IPS-20b (cell line): ENCODE measurements at regions not wholly inside any gene's neighbourhood (a gene's known extent, or its start where the extent isn't known, plus 50 kb on each side); places are given as distances from the start of the nearest gene placed in this dataset.

Source experiments
- H3K27ac ChIP-seq: one replicate; pipeline ENCODE4 v1.5.1; 2013; ENCODE audit warnings: low read length
- H3K27me3 ChIP-seq: 2 replicates; pipeline ENCODE4 v1.6.1; 2013; ENCODE audit warnings: mild to moderate bottlenecking, low read length, inconsistent platforms; ENCODE audit not compliant: insufficient read depth
- H3K36me3 ChIP-seq: 2 replicates; pipeline ENCODE4 v1.6.1; 2013; ENCODE audit warnings: low read depth, mild to moderate bottlenecking, inconsistent platforms, low read length, moderate library complexity; ENCODE audit not compliant: insufficient read depth
- H3K4me1 ChIP-seq: 2 replicates; pipeline ENCODE4 v1.6.1; 2013; ENCODE audit warnings: mild to moderate bottlenecking, control low read depth, inconsistent platforms, low read length, moderate library complexity; ENCODE audit not compliant: insufficient read depth
- H3K4me3 ChIP-seq: 2 replicates; pipeline ENCODE4 v1.5.1; 2013; ENCODE audit warnings: mild to moderate bottlenecking, low read length, inconsistent platforms
- H3K9ac ChIP-seq: 2 replicates; pipeline ENCODE4 v1.6.1; 2013; ENCODE audit warnings: low read depth, mild to moderate bottlenecking, inconsistent platforms, low read length, moderate library complexity
- H3K9me3 ChIP-seq: 2 replicates; pipeline ENCODE4 v1.6.1; 2013; ENCODE audit warnings: mild to moderate bottlenecking, low read depth, low read length, inconsistent platforms; ENCODE audit not compliant: insufficient read depth

GRCh38 chr13:21228738-21229137, 52.3 kb downstream of the MRPL57 start:
- Histone ChIP-seq H3K9me3 (no peaks in the 10 kb centered on the region), H3K36me3 (no peaks in the 10 kb centered on the region), H3K27ac (no peak overlapping the region), H3K9ac (no peak overlapping the region), H3K4me3 (no peak overlapping the region), H3K4me1 (no peaks in the 10 kb centered on the region), H3K27me3 (no peaks in the 10 kb centered on the region)

- Histone ChIP-seq H3K4me3 (no peak overlapping the region), H3K27me3 (no peaks in the 10 kb centered on the region), H3K27ac (no peak overlapping the region), H3K4me1 (no peaks in the 10 kb centered on the region), H3K9ac (no peak overlapping the region), H3K9me3 (no peaks in the 10 kb centered on the region), H3K36me3 (no peaks in the 10 kb centered on the region)
These were observed 53.0 kb downstream of the MRPL57 start for GRCh38 chr13:21229241-21230024.

GRCh38 chr13:21230516-21230915, 54.1 kb downstream of the MRPL57 start:
- Histone ChIP-seq H3K4me1 (no peaks in the 10 kb centered on the region), H3K27ac (no peak overlapping the region)

GRCh38 chr13:21231426-21231940, 55.0 kb downstream of the MRPL57 start:
- Histone ChIP-seq H3K9ac (no peak overlapping the region), H3K27ac (no peak overlapping the region), H3K4me1 (no peaks in the 10 kb centered on the region), H3K9me3 (no peaks in the 10 kb centered on the region), H3K36me3 (no peaks in the 10 kb centered on the region), H3K4me3 (no peak overlapping the region), H3K27me3 (no peaks in the 10 kb centered on the region)

More at GRCh38 chr13:21230516-21230915, 54.1 kb downstream of the MRPL57 start:
- Histone ChIP-seq H3K4me3 (no peak overlapping the region), H3K27me3 (no peaks in the 10 kb centered on the region), H3K9me3 (no peaks in the 10 kb centered on the region), H3K9ac (no peak overlapping the region), H3K36me3 (no peaks in the 10 kb centered on the region)

- Histone ChIP-seq H3K4me3 (no peak overlapping the region), H3K27ac (no peak overlapping the region), H3K27me3 (no peaks in the 10 kb centered on the region), H3K9me3 (no peaks in the 10 kb centered on the region), H3K4me1 (no peaks in the 10 kb centered on the region), H3K36me3 (no peaks in the 10 kb centered on the region), H3K9ac (no peak overlapping the region)
These were observed 55.7 kb downstream of the MRPL57 start for GRCh38 chr13:21232196-21232595.

- H3K4me3 ChIP-seq: no peak overlapping the region
- H3K27me3 ChIP-seq: no peaks in the 10 kb centered on the region
- H3K9ac ChIP-seq: no peak overlapping the region
- no peaks in the 10 kb centered on the region for H3K4me1 ChIP-seq
- H3K27ac ChIP-seq: no peak overlapping the region
- H3K36me3 ChIP-seq: no peaks in the 10 kb centered on the region
- no peaks in the 10 kb centered on the region for H3K9me3 ChIP-seq
These were observed 56.1 kb downstream of the MRPL57 start for GRCh38 chr13:21232599-21232998.

GRCh38 chr13:21233086-21233485, 56.6 kb downstream of the MRPL57 start:
- Histone ChIP-seq H3K9ac (no peak overlapping the region), H3K4me3 (no peak overlapping the region), H3K4me1 (no peaks in the 10 kb centered on the region), H3K9me3 (no peaks in the 10 kb centered on the region), H3K27me3 (no peaks in the 10 kb centered on the region), H3K36me3 (no peaks in the 10 kb centered on the region), H3K27ac (no peak overlapping the region)

- no peaks in the 10 kb centered on the region for H3K4me1 ChIP-seq
- H3K27ac ChIP-seq: no peak overlapping the region
- H3K36me3 ChIP-seq: no peaks in the 10 kb centered on the region
These were observed 58.1 kb downstream of the MRPL57 start for GRCh38 chr13:21234526-21234925.

GRCh38 chr13:21235174-21235573, 58.7 kb downstream of the MRPL57 start:
- Histone ChIP-seq H3K9me3 (no peaks in the 10 kb centered on the region), H3K4me1 (no peaks in the 10 kb centered on the region), H3K36me3 (no peaks in the 10 kb centered on the region), H3K4me3 (no peak overlapping the region), H3K9ac (no peak overlapping the region), H3K27ac (no peak overlapping the region), H3K27me3 (no peaks in the 10 kb centered on the region)

More at GRCh38 chr13:21234526-21234925, 58.1 kb downstream of the MRPL57 start:
- Histone ChIP-seq H3K9ac (no peak overlapping the region), H3K27me3 (no peaks in the 10 kb centered on the region), H3K4me3 (no peak overlapping the region), H3K9me3 (no peaks in the 10 kb centered on the region)

- no peak overlapping the region for H3K9ac ChIP-seq
- no peaks in the 10 kb centered on the region for H3K9me3 ChIP-seq
- H3K4me3 ChIP-seq: no peak overlapping the region
- no peaks in the 10 kb centered on the region for H3K27me3 ChIP-seq
- no peak overlapping the region for H3K27ac ChIP-seq
- H3K36me3 ChIP-seq: no peaks in the 10 kb centered on the region
- no peaks in the 10 kb centered on the region for H3K4me1 ChIP-seq
These were observed 60.6 kb downstream of the MRPL57 start for GRCh38 chr13:21237081-21237480.

- Histone ChIP-seq H3K9ac (no peak overlapping the region), H3K9me3 (peaks cover 4% of the 10 kb centered on the region), H3K4me3 (no peak overlapping the region), H3K36me3 (no peaks in the 10 kb centered on the region), H3K27ac (no peak overlapping the region), H3K4me1 (no peaks in the 10 kb centered on the region), H3K27me3 (no peaks in the 10 kb centered on the region)
These were observed 61.8 kb downstream of the MRPL57 start for GRCh38 chr13:21238267-21238666.

GRCh38 chr13:21240586-21240985, 64.1 kb downstream of the MRPL57 start:
- no peak overlapping the region for H3K9ac ChIP-seq
- no peaks in the 10 kb centered on the region for H3K4me1 ChIP-seq
- H3K9me3 ChIP-seq: peaks cover 4% of the 10 kb centered on the region
- no peak overlapping the region for H3K27ac ChIP-seq
- no peak overlapping the region for H3K4me3 ChIP-seq
- H3K27me3 ChIP-seq: no peaks in the 10 kb centered on the region
- H3K36me3 ChIP-seq: no peaks in the 10 kb centered on the region
